Left lung (tissue), 4 donors: ENCODE measurements at regions not wholly inside any gene's neighbourhood (a gene's known extent, or its start where the extent isn't known, plus 50 kb on each side); places are given as distances from the start of the nearest gene placed in this dataset.

Experiments
- ATAC-seq: fragments of 200-7000 bp; cut with Tn5 transposase; one replicate; pipeline ENCODE4 v1.9.1; 2020; ENCODE audit warnings: moderate library complexity
- DNase-seq, 4 donors: peaks; one replicate each; pipeline ENCODE4 v3.0.0-alpha.2; 2013 to 2020
- H3K27ac ChIP-seq, 2 donors: fragments of 200-600 bp; sonication (generic) in 1 of 2; one replicate each; pipeline versions ENCODE4 v1.5.0 to v1.8.0; 2020 to 2021
- H3K27me3 ChIP-seq, 2 donors: fragments of 200-600 bp; sonication (generic) in 1 of 2; one replicate each; pipeline versions ENCODE4 v1.5.0 to v1.8.0; 2020 to 2021
- H3K36me3 ChIP-seq, 2 donors: fragments of 200-600 bp; sonication (generic) in 1 of 2; one replicate each; pipeline versions ENCODE4 v1.5.0 to v1.8.0; 2020 to 2021
- H3K4me1 ChIP-seq, 2 donors: fragments of 200-600 bp; one replicate each; pipeline ENCODE4 v1.8.0; 2021
- H3K4me3 ChIP-seq, 2 donors: fragments of 200-600 bp; sonication (generic) in 1 of 2; one replicate each; pipeline versions ENCODE4 v1.5.0 to v1.8.0; 2020 to 2021; ENCODE audit warnings: mild to moderate bottlenecking in 1 of 2
- H3K9me3 ChIP-seq, 2 donors: fragments of 200-600 bp; sonication (generic) in 1 of 2; one replicate each; pipeline versions ENCODE4 v1.5.0 to v1.8.0; 2020 to 2021
- intact Hi-C, 2 donors: fragments of 100-400 bp; cut with DNase I; formaldehyde crosslinking; loops; one replicate each; pipeline versions ENCODE4 v1.11.2 to v1.14.2; 2022
- TF ChIP-seq, protein P1 (sequence below), 2 donors: fragments of 200-600 bp; sonication (generic) in 1 of 2; IDR thresholded peaks; one replicate each; pipeline versions ENCODE4 v1.5.0 to v1.8.0; 2021; ENCODE audit warnings: antibody characterized with exemption in 2 of 2
- donor health status: DM: no; HTN: yes; CAD: no.
- donor health status: DM: no; HTN: no; CAD: no.

DNA sequence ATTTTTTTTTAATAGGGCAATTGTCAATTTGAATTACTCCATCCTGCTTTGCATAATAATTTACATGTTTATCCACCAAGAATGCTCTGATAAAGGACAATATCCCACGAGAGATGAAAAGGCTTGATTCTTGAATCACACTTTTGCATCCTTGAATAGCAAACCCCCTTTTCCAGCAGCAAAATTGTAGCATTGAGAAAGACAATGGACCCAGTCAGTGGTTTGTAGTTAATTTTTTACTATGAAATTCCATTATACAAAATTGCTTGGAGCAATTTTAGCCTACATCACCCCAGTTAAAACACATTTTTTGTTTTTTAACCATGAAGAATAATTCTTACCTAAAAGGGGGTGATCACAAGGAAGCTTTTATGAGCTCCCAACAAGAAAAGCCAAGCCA is 255.1 kb downstream of the RND3 start:
- intact Hi-C loops = no loop called here
- H3K36me3 ChIP-seq = no peaks in the 10 kb centered on the region
- no peak for DNase-seq
- no peak overlapping the region for H3K27ac ChIP-seq
- H3K9me3 ChIP-seq = no peaks in the 10 kb centered on the region
- TF ChIP-seq, protein P1, sequence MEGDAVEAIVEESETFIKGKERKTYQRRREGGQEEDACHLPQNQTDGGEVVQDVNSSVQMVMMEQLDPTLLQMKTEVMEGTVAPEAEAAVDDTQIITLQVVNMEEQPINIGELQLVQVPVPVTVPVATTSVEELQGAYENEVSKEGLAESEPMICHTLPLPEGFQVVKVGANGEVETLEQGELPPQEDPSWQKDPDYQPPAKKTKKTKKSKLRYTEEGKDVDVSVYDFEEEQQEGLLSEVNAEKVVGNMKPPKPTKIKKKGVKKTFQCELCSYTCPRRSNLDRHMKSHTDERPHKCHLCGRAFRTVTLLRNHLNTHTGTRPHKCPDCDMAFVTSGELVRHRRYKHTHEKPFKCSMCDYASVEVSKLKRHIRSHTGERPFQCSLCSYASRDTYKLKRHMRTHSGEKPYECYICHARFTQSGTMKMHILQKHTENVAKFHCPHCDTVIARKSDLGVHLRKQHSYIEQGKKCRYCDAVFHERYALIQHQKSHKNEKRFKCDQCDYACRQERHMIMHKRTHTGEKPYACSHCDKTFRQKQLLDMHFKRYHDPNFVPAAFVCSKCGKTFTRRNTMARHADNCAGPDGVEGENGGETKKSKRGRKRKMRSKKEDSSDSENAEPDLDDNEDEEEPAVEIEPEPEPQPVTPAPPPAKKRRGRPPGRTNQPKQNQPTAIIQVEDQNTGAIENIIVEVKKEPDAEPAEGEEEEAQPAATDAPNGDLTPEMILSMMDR (IDR thresholded peaks at IDR 0.05) = no peak
- no peak for ATAC-seq
- H3K4me1 ChIP-seq = no peaks in the 10 kb centered on the region
- H3K27me3 ChIP-seq = no peaks in the 10 kb centered on the region
- H3K4me3 ChIP-seq = no peak overlapping the region

GRCh38 chr2:150230616-150231015 is 256.9 kb downstream of the RND3 start:
- no peak for DNase-seq

DNA sequence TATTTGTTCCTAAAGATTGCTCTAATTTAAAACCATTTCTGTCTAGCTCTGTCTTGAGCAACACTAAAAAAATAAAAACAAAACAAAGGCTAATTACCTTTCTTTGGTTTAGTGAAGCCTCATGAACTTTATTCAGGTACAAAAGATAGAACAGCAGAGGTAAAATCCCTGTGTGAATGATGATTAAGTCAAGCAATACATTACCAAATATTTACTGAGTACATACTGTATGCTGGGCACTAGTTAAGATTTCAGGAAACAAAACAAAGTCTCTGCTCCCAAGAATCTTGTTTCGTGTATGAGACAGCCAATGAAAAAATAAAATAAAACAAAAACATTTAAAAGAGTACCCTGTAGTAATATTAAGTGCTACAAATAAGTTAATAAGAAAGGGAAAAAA is 257.5 kb downstream of the RND3 start:
- Histone ChIP-seq H3K9me3 (no peaks in the 10 kb centered on the region), H3K4me1 (no peaks in the 10 kb centered on the region), H3K4me3 (no peak overlapping the region), H3K27me3 (no peaks in the 10 kb centered on the region), H3K27ac (no peak overlapping the region), H3K36me3 (no peaks in the 10 kb centered on the region)
- ATAC-seq = no peak
- intact Hi-C loops = no loop called here
- no peak for DNase-seq
- TF ChIP-seq, protein P1 (IDR thresholded peaks at IDR 0.05) = no peak

More at GRCh38 chr2:150230616-150231015, 256.9 kb downstream of the RND3 start:
- TF ChIP-seq, protein P1 (IDR thresholded peaks at IDR 0.05) = no peak
- Histone ChIP-seq H3K9me3 (no peaks in the 10 kb centered on the region), H3K27me3 (no peaks in the 10 kb centered on the region), H3K27ac (no peak overlapping the region), H3K4me1 (no peaks in the 10 kb centered on the region), H3K36me3 (no peaks in the 10 kb centered on the region), H3K4me3 (no peak overlapping the region)
- intact Hi-C loops = no loop called here
- ATAC-seq = no peak

- Histone ChIP-seq H3K4me3 (no peak overlapping the region), H3K36me3 (no peaks in the 10 kb centered on the region), H3K9me3 (no peaks in the 10 kb centered on the region), H3K27ac (no peak overlapping the region), H3K4me1 (no peaks in the 10 kb centered on the region), H3K27me3 (no peaks in the 10 kb centered on the region)
- intact Hi-C loops = no loop called here
- DNase-seq (no peak), ATAC-seq (no peak)
- TF ChIP-seq, protein P1 (IDR thresholded peaks at IDR 0.05) = no peak
Observed at GRCh38 chr2:150228936-150229335, 258.5 kb downstream of the RND3 start.

GRCh38 chr2:150225030-150225429 is 262.4 kb downstream of the RND3 start:
- H3K36me3 ChIP-seq = no peaks in the 10 kb centered on the region
- TF ChIP-seq, protein P1 (IDR thresholded peaks at IDR 0.05) = no peak
- no peak for ATAC-seq
- DNase-seq = no peak
- intact Hi-C loops = no loop called here
- no peaks in the 10 kb centered on the region for H3K9me3 ChIP-seq
- H3K27me3 ChIP-seq = no peaks in the 10 kb centered on the region
- no peak overlapping the region for H3K4me3 ChIP-seq
- no peaks in the 10 kb centered on the region for H3K4me1 ChIP-seq
- H3K27ac ChIP-seq = no peak overlapping the region
